ENCODE measurements at regions not wholly inside any gene's neighbourhood (a gene's known extent, or its start where the extent isn't known, plus 50 kb on each side); places are given as distances from the start of the nearest gene placed in this dataset.

GRCh38 chr3:66554178-66554577, 53.4 kb upstream of the LRIG1 start:
- ChIA-PET POLR2A (no interaction called here), CTCF (no interaction called here)
- Histone ChIP-seq H3K4me2 (replicated peaks; ENCODE audit: low read depth, low read length, poor library complexity, severe bottlenecking) (no peak overlapping the region), H3K4me3 (ENCODE audit: control extremely low read depth in 1 of 5, extremely low read depth in 1 of 5, insufficient read depth in 1 of 5, low read depth in 2 of 5, low read length in 4 of 5) (no peak overlapping the region), H2AFZ (ENCODE audit: insufficient read depth, low read depth, low read length, poor library complexity, severe bottlenecking) (no peak overlapping the region), H3K9me3 (ENCODE audit: control extremely low read depth in 1 of 3, control insufficient read depth in 2 of 3, insufficient read depth in 1 of 3, low read length in 2 of 3) (peaks cover 0 to 3% (median 0%) of the 10 kb centered on the region in 3 donors), H3K27me3 (replicated peaks in 1 of 4; ENCODE audit: control extremely low read depth in 1 of 4, control insufficient read depth in 3 of 4, insufficient read depth in 4 of 4, low read length in 3 of 4) (peaks cover 0 to 43% (median 21%) of the 10 kb centered on the region in 4 experiments), H3K4me1 (ENCODE audit: control insufficient read depth in 2 of 2, insufficient read depth in 2 of 2, low read length in 2 of 2) (peaks cover 8 to 11% of the 10 kb centered on the region in 2 donors), H4K20me1 (ENCODE audit: control insufficient read depth, insufficient read depth, low read length, poor library complexity, severe bottlenecking) (no peaks in the 10 kb centered on the region), H3K79me2 (ENCODE audit: control insufficient read depth, insufficient read depth, low read length) (no peaks in the 10 kb centered on the region), H3K36me3 (replicated peaks in 1 of 2; ENCODE audit: control extremely low read depth in 1 of 2, control insufficient read depth in 1 of 2, extremely low read depth in 1 of 2, insufficient read depth in 2 of 2, low read length in 1 of 2) (no peaks in the 10 kb centered on the region), H3K27ac (ENCODE audit: low read length in 2 of 2) (no peak overlapping the region), H3K9ac (ENCODE audit: low read length) (no peak overlapping the region)
- no peak overlapping the region for H3K27ac Mint-ChIP-seq
- WGBS (ENCODE audit: insufficient coverage), result no CpG with 5 or more reads among the region's 1 CpG
- ATAC-seq (ENCODE audit: low read depth), result no peak
- no peak overlapping the region for H3K4me3 Mint-ChIP-seq
- peaks cover 2% of the 10 kb centered on the region for H3K9me3 Mint-ChIP-seq (ENCODE audit: insufficient read depth)
- intact Hi-C loops (cut with micrococcal nuclease), result no loop called here
- DNase-seq, result no peak
- H3K4me1 Mint-ChIP-seq, result peaks cover 14% of the 10 kb centered on the region
- peaks cover 58% of the 10 kb centered on the region for H3K27me3 Mint-ChIP-seq
- no peak for TF ChIP-seq CTCF (IDR thresholded peaks at IDR 0.05)
- TF ChIP-seq EZH2 (IDR thresholded peaks at IDR 0.05; ENCODE audit: borderline replicate concordance, insufficient read depth, low read depth, low read length, poor library complexity, severe bottlenecking), result no peak

- peaks cover 0 to 39% (median 19%) of the 10 kb centered on the region in 4 experiments for H3K27me3 ChIP-seq (replicated peaks in 1 of 4; ENCODE audit: control extremely low read depth in 1 of 4, control insufficient read depth in 3 of 4, insufficient read depth in 4 of 4, low read length in 3 of 4)
- TF ChIP-seq EZH2 (IDR thresholded peaks at IDR 0.05; ENCODE audit: borderline replicate concordance, insufficient read depth, low read depth, low read length, poor library complexity, severe bottlenecking), result no peak
- TF ChIP-seq CTCF (IDR thresholded peaks at IDR 0.05), result no peak
- no peaks in the 10 kb centered on the region for H3K79me2 ChIP-seq (ENCODE audit: control insufficient read depth, insufficient read depth, low read length)
- no peak overlapping the region for H3K9ac ChIP-seq (ENCODE audit: low read length)
- H3K4me1 ChIP-seq (ENCODE audit: control insufficient read depth in 2 of 2, insufficient read depth in 2 of 2, low read length in 2 of 2), result peaks cover 8 to 11% of the 10 kb centered on the region in 2 donors
- intact Hi-C loops (cut with micrococcal nuclease), result no loop called here
- POLR2A ChIA-PET, result no interaction called here
- WGBS (ENCODE audit: insufficient coverage), result 55% methylated on average over 2 of the region's 4 CpGs
- peaks cover 0 to 11% (median 0%) of the 10 kb centered on the region in 3 donors for H3K9me3 ChIP-seq (ENCODE audit: control extremely low read depth in 1 of 3, control insufficient read depth in 2 of 3, insufficient read depth in 1 of 3, low read length in 2 of 3)
- Mint-ChIP-seq H3K27me3 (peaks cover 53% of the 10 kb centered on the region), H3K4me3 (no peak overlapping the region), H3K4me1 (peaks cover 14% of the 10 kb centered on the region), H3K27ac (no peak overlapping the region), H3K9me3 (ENCODE audit: insufficient read depth) (peaks cover 3% of the 10 kb centered on the region)
- no peaks in the 10 kb centered on the region for H3K36me3 ChIP-seq (replicated peaks in 1 of 2; ENCODE audit: control extremely low read depth in 1 of 2, control insufficient read depth in 1 of 2, extremely low read depth in 1 of 2, insufficient read depth in 2 of 2, low read length in 1 of 2)
- DNase-seq, result no peak
- H4K20me1 ChIP-seq (ENCODE audit: control insufficient read depth, insufficient read depth, low read length, poor library complexity, severe bottlenecking), result no peaks in the 10 kb centered on the region
- CTCF ChIA-PET, result no interaction called here
- H3K27ac ChIP-seq (ENCODE audit: low read length in 2 of 2), result no peak overlapping the region
- no peak overlapping the region for H3K4me3 ChIP-seq (ENCODE audit: control extremely low read depth in 1 of 5, extremely low read depth in 1 of 5, insufficient read depth in 1 of 5, low read depth in 2 of 5, low read length in 4 of 5)
- no peak overlapping the region for H2AFZ ChIP-seq (ENCODE audit: insufficient read depth, low read depth, low read length, poor library complexity, severe bottlenecking)
- ATAC-seq (ENCODE audit: low read depth), result no peak
- H3K4me2 ChIP-seq (replicated peaks; ENCODE audit: low read depth, low read length, poor library complexity, severe bottlenecking), result no peak overlapping the region
Measured at GRCh38 chr3:66555214-66555844, 54.5 kb upstream of the LRIG1 start.

Data from B cell (primary cell).